PC-9 (cell line): ENCODE measurements at regions not wholly inside any gene's neighbourhood (a gene's known extent, or its start where the extent isn't known, plus 50 kb on each side); places are given as distances from the start of the nearest gene placed in this dataset.

Experiments
- BruUV-seq: library from RNA; stranded (reverse); fragments of 400-500 nt; replicated peaks from 2 replicates; lab custom pipeline; 2021; lab: Mats Ljungman, UMichigan
- CTCF ChIA-PET: fragments of 300-600 bp; sonication (Branson Sonifier 250); formaldehyde crosslinking; loops from one replicate; lab custom pipeline; 2022; ENCODE audit warnings: antibody characterized with exemption; lab: Charles Lee
- POLR2A ChIA-PET: fragments of 300-600 bp; sonication (Branson Sonifier 250); formaldehyde crosslinking; loops from one replicate; lab custom pipeline; 2022; ENCODE audit warnings: antibody characterized with exemption; ENCODE audit not compliant: unreplicated experiment; lab: Charles Lee
- DNase-seq, 2 experiments: peaks; one replicate each; pipeline versions ENCODE4 v3.0.0 to v3.0.0-alpha.2; 2015 to 2022; ENCODE audit warnings: mixed read lengths in 1 of 2
- H2AFZ ChIP-seq: fragments of 200-600 bp; sonication (generic); 2 replicates; pipeline ENCODE4 v1.8.1; 2017; ENCODE audit warnings: antibody characterized with exemption
- H3F3A ChIP-seq: fragments of 200-600 bp; sonication (generic); 2 replicates; pipeline ENCODE4 v1.8.1; 2017; ENCODE audit warnings: antibody characterized with exemption, mild to moderate bottlenecking, low read depth; ENCODE audit not compliant: insufficient read depth
- H3K27ac ChIP-seq: fragments of 200-600 bp; sonication (generic); 2 replicates; pipeline ENCODE4 v1.6.1; 2016; ENCODE audit warnings: mixed run types
- H3K27me3 ChIP-seq: fragments of 200-600 bp; sonication (generic); 2 replicates; pipeline ENCODE4 v1.6.1; 2016; ENCODE audit warnings: low read depth, mixed run types; ENCODE audit not compliant: insufficient read depth
- H3K36me3 ChIP-seq: fragments of 200-600 bp; sonication (generic); 2 replicates; pipeline ENCODE4 v1.6.1; 2016; ENCODE audit warnings: low read depth, mixed run types
- H3K4me1 ChIP-seq: fragments of 200-600 bp; sonication (generic); replicated peaks from 2 replicates; pipeline ENCODE4 v1.6.1; 2016; ENCODE audit warnings: mixed run types; ENCODE audit not compliant: insufficient read depth
- H3K4me2 ChIP-seq: fragments of 200-600 bp; sonication (generic); 2 replicates; pipeline ENCODE4 v1.6.1; 2017; ENCODE audit warnings: mixed run types
- H3K4me3 ChIP-seq: fragments of 200-600 bp; sonication (generic); 2 replicates; pipeline ENCODE4 v1.6.1; 2016; ENCODE audit warnings: mixed run types
- H3K79me2 ChIP-seq: fragments of 200-600 bp; sonication (generic); 2 replicates; pipeline ENCODE4 v1.6.1; 2017; ENCODE audit warnings: low read depth, mixed run types
- H3K9me2 ChIP-seq: fragments of 200-600 bp; sonication (generic); 2 replicates; pipeline ENCODE4 v1.8.1; 2017; ENCODE audit warnings: mild to moderate bottlenecking; ENCODE audit not compliant: insufficient read depth
- H3K9me3 ChIP-seq: fragments of 200-600 bp; sonication (generic); 2 replicates; pipeline ENCODE4 v1.8.1; 2016; ENCODE audit warnings: low read depth; ENCODE audit not compliant: insufficient read depth
- H4K20me1 ChIP-seq: fragments of 200-600 bp; sonication (generic); 2 replicates; pipeline ENCODE4 v1.8.1; 2017; ENCODE audit not compliant: insufficient read depth
- EZH2 ChIP-seq: fragments of 200-600 bp; sonication (generic); IDR thresholded peaks from 2 replicates; pipeline ENCODE4 v1.8.0; 2017; ENCODE audit warnings: antibody characterized with exemption, low read depth
- intact Hi-C: fragments of 100-400 bp; cut with micrococcal nuclease; formaldehyde crosslinking; loops from one replicate; pipeline ENCODE4 v1.10.0; 2022; ENCODE audit not compliant: unreplicated experiment
- TF ChIP-seq, protein P1 (sequence below): fragments of 200-600 bp; sonication (generic); conservative IDR thresholded peaks from 2 replicates; pipeline ENCODE4 v1.6.1; 2017; ENCODE audit warnings: mixed run types, antibody characterized with exemption, mild to moderate bottlenecking, moderate library complexity

DNA sequence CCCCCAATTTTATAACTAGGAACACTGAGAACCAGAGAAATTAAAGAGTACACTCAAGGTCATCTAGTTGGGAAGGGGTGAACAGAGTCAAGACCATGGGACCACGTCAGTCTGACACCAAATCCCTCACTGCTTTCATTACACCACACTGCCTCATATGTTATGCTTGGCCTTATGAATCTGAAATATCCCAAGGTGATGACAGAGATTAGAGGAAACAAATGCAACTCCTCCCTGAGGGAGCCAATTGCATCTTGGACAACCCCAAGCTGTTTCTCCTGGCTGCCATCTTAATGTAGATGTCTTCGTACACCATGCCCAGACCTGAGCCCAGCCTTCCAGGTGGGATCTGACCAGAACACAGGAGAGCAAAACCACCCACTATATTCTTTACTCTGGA, 60.6 kb upstream of the ABCA1 start:
- no peak overlapping the region for H2AFZ ChIP-seq
- H3K27ac ChIP-seq, result no peak overlapping the region
- no peaks in the 10 kb centered on the region for H3K9me2 ChIP-seq
- TF ChIP-seq, protein P1, sequence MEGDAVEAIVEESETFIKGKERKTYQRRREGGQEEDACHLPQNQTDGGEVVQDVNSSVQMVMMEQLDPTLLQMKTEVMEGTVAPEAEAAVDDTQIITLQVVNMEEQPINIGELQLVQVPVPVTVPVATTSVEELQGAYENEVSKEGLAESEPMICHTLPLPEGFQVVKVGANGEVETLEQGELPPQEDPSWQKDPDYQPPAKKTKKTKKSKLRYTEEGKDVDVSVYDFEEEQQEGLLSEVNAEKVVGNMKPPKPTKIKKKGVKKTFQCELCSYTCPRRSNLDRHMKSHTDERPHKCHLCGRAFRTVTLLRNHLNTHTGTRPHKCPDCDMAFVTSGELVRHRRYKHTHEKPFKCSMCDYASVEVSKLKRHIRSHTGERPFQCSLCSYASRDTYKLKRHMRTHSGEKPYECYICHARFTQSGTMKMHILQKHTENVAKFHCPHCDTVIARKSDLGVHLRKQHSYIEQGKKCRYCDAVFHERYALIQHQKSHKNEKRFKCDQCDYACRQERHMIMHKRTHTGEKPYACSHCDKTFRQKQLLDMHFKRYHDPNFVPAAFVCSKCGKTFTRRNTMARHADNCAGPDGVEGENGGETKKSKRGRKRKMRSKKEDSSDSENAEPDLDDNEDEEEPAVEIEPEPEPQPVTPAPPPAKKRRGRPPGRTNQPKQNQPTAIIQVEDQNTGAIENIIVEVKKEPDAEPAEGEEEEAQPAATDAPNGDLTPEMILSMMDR, result no peak
- TF ChIP-seq EZH2, result no peak
- no peak overlapping the region for H3K4me2 ChIP-seq
- intact Hi-C loops, result no loop called here
- peaks cover 44% of the 10 kb centered on the region for H3K4me1 ChIP-seq
- H4K20me1 ChIP-seq, result no peaks in the 10 kb centered on the region
- BruUV-seq, result no TSS peak
- no peak for DNase-seq
- peaks cover 37% of the 10 kb centered on the region for H3F3A ChIP-seq
- H3K9me3 ChIP-seq, result no peaks in the 10 kb centered on the region
- no peak overlapping the region for H3K4me3 ChIP-seq
- no peaks in the 10 kb centered on the region for H3K27me3 ChIP-seq
- H3K79me2 ChIP-seq, result no peaks in the 10 kb centered on the region
- POLR2A ChIA-PET, result no interaction called here
- no peaks in the 10 kb centered on the region for H3K36me3 ChIP-seq
- CTCF ChIA-PET, result no interaction called here

DNA sequence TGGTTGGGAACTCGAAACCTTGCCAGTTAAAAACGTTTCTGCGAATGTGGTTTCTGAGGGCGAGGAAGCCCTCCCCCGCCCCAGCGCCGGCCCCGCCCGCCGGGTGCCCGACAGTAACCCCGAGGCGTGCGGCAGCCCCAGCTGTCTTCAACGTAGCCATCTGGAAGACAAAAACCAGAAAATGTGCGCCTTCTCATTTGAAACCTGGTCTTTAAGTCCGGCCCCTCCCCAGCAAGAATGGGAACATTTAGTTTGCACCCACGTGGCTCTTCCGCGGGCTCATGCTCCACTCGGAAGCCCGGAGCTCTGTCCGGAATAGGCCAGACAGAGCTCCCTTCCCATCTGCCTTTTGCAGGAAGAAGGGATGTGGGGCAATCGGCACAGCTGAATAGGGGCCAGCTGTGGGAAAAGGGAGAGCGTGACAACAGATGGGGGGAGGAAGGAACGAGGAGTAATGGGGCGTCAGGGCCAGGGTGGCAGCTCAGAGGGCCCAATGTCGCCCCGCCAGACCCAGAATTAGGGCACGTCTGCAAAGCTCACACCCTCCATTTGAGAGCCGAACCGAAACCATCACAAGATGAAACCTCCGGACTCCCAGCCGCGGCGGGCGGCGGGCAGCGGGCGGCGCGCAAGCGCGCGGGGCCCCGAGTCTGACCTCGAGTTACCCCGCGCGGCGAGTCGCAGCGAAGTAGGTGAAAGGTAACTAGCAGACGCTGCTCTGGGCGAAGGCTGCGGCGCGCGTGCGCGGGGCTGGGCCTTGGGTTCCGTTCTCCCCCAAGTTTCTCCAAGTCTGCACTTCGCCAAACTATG, 63.4 kb upstream of the ABCA1 start:
- Histone ChIP-seq H3K4me3 (peak overlapping the region; percentile 84), H3K4me1 (peaks cover 52% of the 10 kb centered on the region), H3K9me2 (no peaks in the 10 kb centered on the region), H3K27ac (peak overlapping the region; percentile 99), H3K4me2 (peak overlapping the region; percentile 99), H3K27me3 (no peaks in the 10 kb centered on the region), H3K36me3 (no peaks in the 10 kb centered on the region), H4K20me1 (no peaks in the 10 kb centered on the region), H3F3A (peaks cover 37% of the 10 kb centered on the region), H3K79me2 (no peaks in the 10 kb centered on the region), H2AFZ (peak overlapping the region; percentile 66), H3K9me3 (no peaks in the 10 kb centered on the region)
- no peak for TF ChIP-seq EZH2
- TF ChIP-seq, protein P1, result no peak
- DNase-seq, result peak; percentile 75 to 88
- ChIA-PET POLR2A (interaction anchor here (0.6 to 0.7 kb wide), 3 partner anchors 64 to 123 kb away, joined by 6 to 12 read pairs (median 6); no protein-coding TSS in a partner anchor), CTCF (interaction anchor here (0.8 to 1.6 kb wide), 2 partner anchors 63 to 65 kb away, joined by 3 to 14 read pairs; partner anchors contain the start of gene ABCA1)
- BruUV-seq, result no TSS peak
- intact Hi-C loops, result loop anchor here (1.0 to 5.0 kb wide), 8 partner anchors 14 to 301 kb away; partner anchors contain the start of gene SLC44A1

GRCh38 chr9:104992659-104993058, 64.7 kb upstream of the ABCA1 start:
- H3K36me3 ChIP-seq, result no peaks in the 10 kb centered on the region
- H3K27ac ChIP-seq, result peak overlapping the region; percentile 99
- CTCF ChIA-PET, result no interaction called here
- no peaks in the 10 kb centered on the region for H3K27me3 ChIP-seq
- no peak for DNase-seq
- TF ChIP-seq EZH2, result no peak
- TF ChIP-seq, protein P1, result no peak
- BruUV-seq, result TSS peak; percentile 6
- H4K20me1 ChIP-seq, result no peaks in the 10 kb centered on the region
- peaks cover 37% of the 10 kb centered on the region for H3F3A ChIP-seq
- H2AFZ ChIP-seq, result no peak overlapping the region
- peaks cover 52% of the 10 kb centered on the region for H3K4me1 ChIP-seq
- H3K79me2 ChIP-seq, result no peaks in the 10 kb centered on the region
- POLR2A ChIA-PET, result no interaction called here
- H3K9me2 ChIP-seq, result no peaks in the 10 kb centered on the region
- H3K4me3 ChIP-seq, result no peak overlapping the region
- H3K4me2 ChIP-seq, result peak overlapping the region; percentile 99
- no peaks in the 10 kb centered on the region for H3K9me3 ChIP-seq
- intact Hi-C loops, result loop anchor here (2.0 to 5.0 kb wide), 4 partner anchors 14 to 300 kb away; partner anchors contain the start of gene SLC44A1
